ENCODE measurements at regions not wholly inside any gene's neighbourhood (a gene's known extent, or its start where the extent isn't known, plus 50 kb on each side); places are given as distances from the start of the nearest gene placed in this dataset.

DNA sequence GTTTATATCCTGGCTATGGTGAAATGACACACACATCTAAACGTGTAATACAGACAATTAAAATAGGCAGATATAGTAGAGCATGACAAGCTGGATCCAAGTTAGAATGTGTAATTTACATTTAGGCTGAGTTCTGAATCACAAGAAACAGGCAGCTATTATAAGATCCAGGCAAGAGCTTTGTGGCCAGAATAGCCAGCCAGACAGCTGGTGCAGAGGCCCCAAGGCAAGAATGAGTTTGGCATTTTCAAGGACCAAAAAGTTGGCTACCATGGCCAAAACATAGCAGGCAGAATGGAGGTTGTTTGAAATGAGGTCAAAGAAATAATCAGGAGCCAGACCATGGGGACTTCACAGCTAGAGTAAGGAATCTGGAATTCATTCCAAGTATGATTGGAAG is 281.7 kb downstream of the MTERF1 start:
- TF ChIP-seq GLI4 (tag by site-specific recombination; IDR thresholded peaks at IDR 0.05) (no peak), ZNF350 (tag by site-specific recombination; IDR thresholded peaks at IDR 0.05) (no peak), ZNF19 (tag by site-specific recombination; IDR thresholded peaks at IDR 0.05; ENCODE audit: low read depth) (no peak), ZNF660 (tag by site-specific recombination; IDR thresholded peaks at IDR 0.05) (no peak), PRDM6 (tag by site-specific recombination; IDR thresholded peaks at IDR 0.05) (no peak), ZNF658 (tag by site-specific recombination; IDR thresholded peaks at IDR 0.05) (no peak), ZNF223 (tag by site-specific recombination; IDR thresholded peaks at IDR 0.05) (no peak)
- TF ChIP-seq, protein P1, sequence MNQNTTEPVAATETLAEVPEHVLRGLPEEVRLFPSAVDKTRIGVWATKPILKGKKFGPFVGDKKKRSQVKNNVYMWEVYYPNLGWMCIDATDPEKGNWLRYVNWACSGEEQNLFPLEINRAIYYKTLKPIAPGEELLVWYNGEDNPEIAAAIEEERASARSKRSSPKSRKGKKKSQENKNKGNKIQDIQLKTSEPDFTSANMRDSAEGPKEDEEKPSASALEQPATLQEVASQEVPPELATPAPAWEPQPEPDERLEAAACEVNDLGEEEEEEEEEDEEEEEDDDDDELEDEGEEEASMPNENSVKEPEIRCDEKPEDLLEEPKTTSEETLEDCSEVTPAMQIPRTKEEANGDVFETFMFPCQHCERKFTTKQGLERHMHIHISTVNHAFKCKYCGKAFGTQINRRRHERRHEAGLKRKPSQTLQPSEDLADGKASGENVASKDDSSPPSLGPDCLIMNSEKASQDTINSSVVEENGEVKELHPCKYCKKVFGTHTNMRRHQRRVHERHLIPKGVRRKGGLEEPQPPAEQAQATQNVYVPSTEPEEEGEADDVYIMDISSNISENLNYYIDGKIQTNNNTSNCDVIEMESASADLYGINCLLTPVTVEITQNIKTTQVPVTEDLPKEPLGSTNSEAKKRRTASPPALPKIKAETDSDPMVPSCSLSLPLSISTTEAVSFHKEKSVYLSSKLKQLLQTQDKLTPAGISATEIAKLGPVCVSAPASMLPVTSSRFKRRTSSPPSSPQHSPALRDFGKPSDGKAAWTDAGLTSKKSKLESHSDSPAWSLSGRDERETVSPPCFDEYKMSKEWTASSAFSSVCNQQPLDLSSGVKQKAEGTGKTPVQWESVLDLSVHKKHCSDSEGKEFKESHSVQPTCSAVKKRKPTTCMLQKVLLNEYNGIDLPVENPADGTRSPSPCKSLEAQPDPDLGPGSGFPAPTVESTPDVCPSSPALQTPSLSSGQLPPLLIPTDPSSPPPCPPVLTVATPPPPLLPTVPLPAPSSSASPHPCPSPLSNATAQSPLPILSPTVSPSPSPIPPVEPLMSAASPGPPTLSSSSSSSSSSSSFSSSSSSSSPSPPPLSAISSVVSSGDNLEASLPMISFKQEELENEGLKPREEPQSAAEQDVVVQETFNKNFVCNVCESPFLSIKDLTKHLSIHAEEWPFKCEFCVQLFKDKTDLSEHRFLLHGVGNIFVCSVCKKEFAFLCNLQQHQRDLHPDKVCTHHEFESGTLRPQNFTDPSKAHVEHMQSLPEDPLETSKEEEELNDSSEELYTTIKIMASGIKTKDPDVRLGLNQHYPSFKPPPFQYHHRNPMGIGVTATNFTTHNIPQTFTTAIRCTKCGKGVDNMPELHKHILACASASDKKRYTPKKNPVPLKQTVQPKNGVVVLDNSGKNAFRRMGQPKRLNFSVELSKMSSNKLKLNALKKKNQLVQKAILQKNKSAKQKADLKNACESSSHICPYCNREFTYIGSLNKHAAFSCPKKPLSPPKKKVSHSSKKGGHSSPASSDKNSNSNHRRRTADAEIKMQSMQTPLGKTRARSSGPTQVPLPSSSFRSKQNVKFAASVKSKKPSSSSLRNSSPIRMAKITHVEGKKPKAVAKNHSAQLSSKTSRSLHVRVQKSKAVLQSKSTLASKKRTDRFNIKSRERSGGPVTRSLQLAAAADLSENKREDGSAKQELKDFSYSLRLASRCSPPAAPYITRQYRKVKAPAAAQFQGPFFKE (tag by site-specific recombination; IDR thresholded peaks at IDR 0.05; ENCODE audit: borderline replicate concordance) = no peak
- TF ChIP-seq, protein P2, sequence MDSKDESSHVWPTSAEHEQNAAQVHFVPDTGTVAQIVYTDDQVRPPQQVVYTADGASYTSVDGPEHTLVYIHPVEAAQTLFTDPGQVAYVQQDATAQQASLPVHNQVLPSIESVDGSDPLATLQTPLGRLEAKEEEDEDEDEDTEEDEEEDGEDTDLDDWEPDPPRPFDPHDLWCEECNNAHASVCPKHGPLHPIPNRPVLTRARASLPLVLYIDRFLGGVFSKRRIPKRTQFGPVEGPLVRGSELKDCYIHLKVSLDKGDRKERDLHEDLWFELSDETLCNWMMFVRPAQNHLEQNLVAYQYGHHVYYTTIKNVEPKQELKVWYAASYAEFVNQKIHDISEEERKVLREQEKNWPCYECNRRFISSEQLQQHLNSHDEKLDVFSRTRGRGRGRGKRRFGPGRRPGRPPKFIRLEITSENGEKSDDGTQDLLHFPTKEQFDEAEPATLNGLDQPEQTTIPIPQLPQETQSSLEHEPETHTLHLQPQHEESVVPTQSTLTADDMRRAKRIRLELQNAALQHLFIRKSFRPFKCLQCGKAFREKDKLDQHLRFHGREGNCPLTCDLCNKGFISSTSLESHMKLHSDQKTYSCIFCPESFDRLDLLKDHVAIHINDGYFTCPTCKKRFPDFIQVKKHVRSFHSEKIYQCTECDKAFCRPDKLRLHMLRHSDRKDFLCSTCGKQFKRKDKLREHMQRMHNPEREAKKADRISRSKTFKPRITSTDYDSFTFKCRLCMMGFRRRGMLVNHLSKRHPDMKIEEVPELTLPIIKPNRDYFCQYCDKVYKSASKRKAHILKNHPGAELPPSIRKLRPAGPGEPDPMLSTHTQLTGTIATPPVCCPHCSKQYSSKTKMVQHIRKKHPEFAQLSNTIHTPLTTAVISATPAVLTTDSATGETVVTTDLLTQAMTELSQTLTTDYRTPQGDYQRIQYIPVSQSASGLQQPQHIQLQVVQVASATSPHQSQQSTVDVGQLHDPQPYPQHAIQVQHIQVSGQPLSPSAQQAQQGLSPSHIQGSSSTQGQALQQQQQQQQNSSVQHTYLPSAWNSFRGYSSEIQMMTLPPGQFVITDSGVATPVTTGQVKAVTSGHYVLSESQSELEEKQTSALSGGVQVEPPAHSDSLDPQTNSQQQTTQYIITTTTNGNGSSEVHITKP (tag by site-specific recombination; IDR thresholded peaks at IDR 0.05) = no peak
- TF ChIP-seq, protein P3, sequence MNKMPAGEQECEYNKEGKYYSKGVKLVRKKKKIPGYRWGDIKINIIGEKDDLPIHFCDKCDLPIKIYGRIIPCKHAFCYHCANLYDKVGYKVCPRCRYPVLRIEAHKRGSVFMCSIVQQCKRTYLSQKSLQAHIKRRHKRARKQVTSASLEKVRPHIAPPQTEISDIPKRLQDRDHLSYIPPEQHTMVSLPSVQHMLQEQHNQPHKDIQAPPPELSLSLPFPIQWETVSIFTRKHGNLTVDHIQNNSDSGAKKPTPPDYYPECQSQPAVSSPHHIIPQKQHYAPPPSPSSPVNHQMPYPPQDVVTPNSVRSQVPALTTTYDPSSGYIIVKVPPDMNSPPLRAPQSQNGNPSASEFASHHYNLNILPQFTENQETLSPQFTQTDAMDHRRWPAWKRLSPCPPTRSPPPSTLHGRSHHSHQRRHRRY (tag by site-specific recombination; IDR thresholded peaks at IDR 0.05) = no peak
- no peaks in the 10 kb centered on the region for H3K9me3 ChIP-seq (ENCODE audit: control insufficient read depth, insufficient read depth, low read depth, low read length)
- H3K27ac ChIP-seq (ENCODE audit: extremely low read depth, low read depth, low read length) = no peak overlapping the region
- no peaks in the 10 kb centered on the region for H3K36me3 ChIP-seq (ENCODE audit: control insufficient read depth in 2 of 2, insufficient read depth in 1 of 2, low read length in 2 of 2)
- H3K4me1 ChIP-seq (ENCODE audit: control insufficient read depth, insufficient read depth, low read length) = peaks cover 3% of the 10 kb centered on the region; the same call in 1 of the 2 replicates
- CTCF ChIA-PET = interaction anchor here (0.7 kb wide), 2 partner anchors 78 to 393 kb away, joined by 3 read pairs; no protein-coding TSS in a partner anchor
- POLR2A ChIA-PET = no interaction called here
- H3K4me3 ChIP-seq (ENCODE audit: low read depth, low read length) = no peak overlapping the region

- CTCF ChIA-PET = no interaction called here
- Histone ChIP-seq H3K36me3 (ENCODE audit: control insufficient read depth in 2 of 2, insufficient read depth in 1 of 2, low read length in 2 of 2) (no peaks in the 10 kb centered on the region), H3K9me3 (ENCODE audit: control insufficient read depth, insufficient read depth, low read depth, low read length) (no peaks in the 10 kb centered on the region), H3K4me1 (ENCODE audit: control insufficient read depth, insufficient read depth, low read length) (peaks cover 3% of the 10 kb centered on the region; the same call in 1 of the 2 replicates), H3K4me3 (ENCODE audit: low read depth, low read length) (no peak overlapping the region), H3K27ac (ENCODE audit: extremely low read depth, low read depth, low read length) (no peak overlapping the region)
- POLR2A ChIA-PET = no interaction called here
- TF ChIP-seq, protein P4, sequence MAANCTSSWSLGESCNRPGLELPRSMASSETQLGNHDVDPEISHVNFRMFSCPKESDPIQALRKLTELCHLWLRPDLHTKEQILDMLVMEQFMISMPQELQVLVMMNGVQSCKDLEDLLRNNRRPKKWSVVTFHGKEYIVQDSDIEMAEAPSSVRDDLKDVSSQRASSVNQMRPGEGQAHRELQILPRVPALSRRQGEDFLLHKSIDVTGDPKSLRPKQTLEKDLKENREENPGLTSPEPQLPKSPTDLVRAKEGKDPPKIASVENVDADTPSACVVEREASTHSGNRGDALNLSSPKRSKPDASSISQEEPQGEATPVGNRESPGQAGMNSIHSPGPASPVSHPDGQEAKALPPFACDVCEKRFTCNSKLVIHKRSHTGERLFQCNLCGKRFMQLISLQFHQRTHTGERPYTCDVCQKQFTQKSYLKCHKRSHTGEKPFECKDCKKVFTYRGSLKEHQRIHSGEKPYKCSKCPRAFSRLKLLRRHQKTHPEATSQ (tag by site-specific recombination; IDR thresholded peaks at IDR 0.05) = no peak
- no peak for TF ChIP-seq ZNF155 (tag by site-specific recombination; IDR thresholded peaks at IDR 0.05)
- TF ChIP-seq ATF2 (tag by site-specific recombination; IDR thresholded peaks at IDR 0.05; ENCODE audit: low read depth) = no peak
- no peak for TF ChIP-seq TRIM28 (IDR thresholded peaks at IDR 0.05; ENCODE audit: borderline replicate concordance, low read length)
- TF ChIP-seq MZF1 (tag by site-specific recombination; IDR thresholded peaks at IDR 0.05; ENCODE audit: borderline replicate concordance) = no peak
- TF ChIP-seq ZNF175 (tag by site-specific recombination; IDR thresholded peaks at IDR 0.05) = no peak
- TF ChIP-seq ZNF416 (tag by site-specific recombination; IDR thresholded peaks at IDR 0.05) = no peak
- no peak for TF ChIP-seq ZNF133 (tag by site-specific recombination; IDR thresholded peaks at IDR 0.05)
- no peak for TF ChIP-seq ZNF670 (tag by site-specific recombination; IDR thresholded peaks at IDR 0.05; ENCODE audit: low read depth)
These were observed 280.4 kb downstream of the MTERF1 start for GRCh38 chr7:91600112-91600511.
